Gastrocnemius medialis (tissue), 4 donors: ENCODE measurements at regions not wholly inside any gene's neighbourhood (a gene's known extent, or its start where the extent isn't known, plus 50 kb on each side); places are given as distances from the start of the nearest gene placed in this dataset.

Source experiments
- CTCF ChIP-seq, 5 experiments: fragments of 450-650 bp in 3 of 5; fragments of 200-600 bp in 2 of 5; sonication (generic) in 2 of 5; IDR thresholded peaks in 4 of 5; conservative IDR thresholded peaks in 1 of 5; 1 replicate in 4 of 5; 2 replicates in 1 of 5; pipeline ENCODE4 v1.5.1; 2016 to 2019; ENCODE audit warnings: antibody characterized with exemption in 5 of 5, mild to moderate bottlenecking in 3 of 5, moderate library complexity in 3 of 5
- POLR2A ChIP-seq, 2 donors: fragments of 450-650 bp; IDR thresholded peaks; one replicate each; pipeline ENCODE4 v1.6.1; 2017; ENCODE audit warnings: antibody characterized with exemption in 2 of 2, mild to moderate bottlenecking in 2 of 2, moderate library complexity in 2 of 2

GRCh38 chr6:90440586-90441283, 144.1 kb upstream of the BACH2 start:
- TF ChIP-seq POLR2A (IDR thresholded peaks at IDR 0.05) (no peak), CTCF (IDR thresholded peaks at IDR 0.05 in 4 of 5, conservative IDR thresholded peaks at IDR 0.05 in 1 of 5) (no peak)
